CD14-positive monocyte (primary cell): ENCODE measurements at regions not wholly inside any gene's neighbourhood (a gene's known extent, or its start where the extent isn't known, plus 50 kb on each side); places are given as distances from the start of the nearest gene placed in this dataset.

ENCODE experiments used
- DNase-seq, 3 donors: peaks; one replicate each; pipeline ENCODE4 v3.0.0-alpha.2; 2011 to 2022
- H2AFZ ChIP-seq: 2 replicates; pipeline ENCODE4 v1.6.0; 2012; ENCODE audit warnings: mild to moderate bottlenecking, low read depth, low read length, inconsistent platforms; ENCODE audit not compliant: insufficient read depth, poor library complexity, severe bottlenecking
- H3K27ac ChIP-seq, 2 donors: 1 replicate in 1 of 2; 2 replicates in 1 of 2; pipeline ENCODE4 v1.5.1; 2012 to 2013; ENCODE audit warnings: low read length in 2 of 2, control low read depth in 1 of 2, inconsistent platforms in 1 of 2, low read depth in 1 of 2, mild to moderate bottlenecking in 1 of 2
- H3K27me3 ChIP-seq, 2 donors: one replicate each; pipeline versions ENCODE4 v1.6.0 to v1.6.1; 2011 to 2013; ENCODE audit warnings: low read length in 2 of 2; ENCODE audit not compliant: control insufficient read depth in 2 of 2, insufficient read depth in 2 of 2
- H3K36me3 ChIP-seq, 2 donors: replicated peaks in 1 of 2; 1 replicate in 1 of 2; 2 replicates in 1 of 2; pipeline versions ENCODE4 v1.5.1 to v1.6.1; 2012 to 2013; ENCODE audit warnings: low read length in 2 of 2, control low read depth in 1 of 2, inconsistent platforms in 1 of 2, mild to moderate bottlenecking in 1 of 2; ENCODE audit not compliant: insufficient read depth in 2 of 2, control insufficient read depth in 1 of 2
- H3K4me1 ChIP-seq, 2 donors: 1 replicate in 1 of 2; 2 replicates in 1 of 2; pipeline versions ENCODE4 v1.5.1 to v1.6.1; 2012 to 2013; ENCODE audit warnings: low read length in 2 of 2, control low read depth in 1 of 2, inconsistent platforms in 1 of 2, mild to moderate bottlenecking in 1 of 2, moderate library complexity in 1 of 2; ENCODE audit not compliant: insufficient read depth in 2 of 2, control insufficient read depth in 1 of 2
- H3K4me2 ChIP-seq: replicated peaks from 2 replicates; pipeline ENCODE3; 2012; ENCODE audit warnings: low read length, moderate library complexity, mild to moderate bottlenecking; ENCODE audit not compliant: poor library complexity, severe bottlenecking; ENCODE audit errors: extremely low read depth
- H3K4me3 ChIP-seq, 3 experiments: fragments of 200-600 bp in 1 of 3; sonication (generic) in 1 of 3; replicated peaks in 1 of 3; 1 replicate in 2 of 3; 2 replicates in 1 of 3; pipeline ENCODE4 v1.5.1; 2011 to 2013; ENCODE audit warnings: low read length in 3 of 3, mild to moderate bottlenecking in 3 of 3, control low read depth in 2 of 3, low read depth in 2 of 3, inconsistent platforms in 1 of 3, moderate library complexity in 1 of 3
- H3K79me2 ChIP-seq: 2 replicates; pipeline ENCODE4 v1.6.0; 2012; ENCODE audit warnings: mild to moderate bottlenecking, control low read depth, inconsistent platforms, low read length, moderate library complexity; ENCODE audit not compliant: insufficient read depth
- H3K9ac ChIP-seq: 2 replicates; pipeline ENCODE4 v1.6.0; 2017; ENCODE audit warnings: low read length, mild to moderate bottlenecking; ENCODE audit not compliant: insufficient read depth, poor library complexity, severe bottlenecking
- H3K9me3 ChIP-seq, 2 donors: replicated peaks in 1 of 2; 1 replicate in 1 of 2; 2 replicates in 1 of 2; pipeline versions ENCODE4 v1.5.1 to v1.6.1; 2012 to 2013; ENCODE audit warnings: low read length in 2 of 2, control low read depth in 1 of 2; ENCODE audit not compliant: control insufficient read depth in 1 of 2, insufficient read depth in 1 of 2
- H4K20me1 ChIP-seq: 2 replicates; pipeline ENCODE4 v1.6.0; 2012; ENCODE audit warnings: mild to moderate bottlenecking, low read length, control low read depth, moderate library complexity; ENCODE audit not compliant: insufficient read depth
- H3K27ac Mint-ChIP-seq, 7 donors: one replicate each; pipeline ENCODE4 v1.8.0; 2020; ENCODE audit warnings: mild to moderate bottlenecking in 7 of 7, mixed read lengths in 7 of 7, moderate library complexity in 6 of 7, inconsistent platforms in 2 of 7
- H3K27me3 Mint-ChIP-seq, 3 donors: one replicate each; pipeline ENCODE4 v1.8.0; 2021 to 2022; ENCODE audit warnings: low read depth in 3 of 3, mild to moderate bottlenecking in 3 of 3, mixed read lengths in 3 of 3, moderate library complexity in 3 of 3, inconsistent platforms in 1 of 3
- H3K36me3 Mint-ChIP-seq, 2 donors: one replicate each; pipeline ENCODE4 v1.8.0; 2020; ENCODE audit warnings: mixed read lengths in 2 of 2, inconsistent platforms in 1 of 2, mild to moderate bottlenecking in 1 of 2
- H3K4me1 Mint-ChIP-seq: one replicate; pipeline ENCODE4 v1.8.0; 2020; ENCODE audit warnings: mild to moderate bottlenecking, mixed read lengths
- H3K4me3 Mint-ChIP-seq, 2 donors: one replicate each; pipeline ENCODE4 v1.8.0; 2020; ENCODE audit warnings: mild to moderate bottlenecking in 2 of 2, mixed read lengths in 2 of 2, moderate library complexity in 1 of 2
- H3K9me3 Mint-ChIP-seq, 7 donors: one replicate each; pipeline ENCODE4 v1.8.0; 2020 to 2022; ENCODE audit warnings: mixed read lengths in 7 of 7, mild to moderate bottlenecking in 6 of 7, moderate library complexity in 6 of 7, inconsistent platforms in 2 of 7
- CTCF ChIP-seq: fragments of 200-600 bp; IDR thresholded peaks from one replicate; pipeline ENCODE4 v1.8.0; 2022; ENCODE audit warnings: antibody characterized with exemption, mild to moderate bottlenecking
- WGBS: methylation state at CpG from one replicate; pipeline ENCODE4 v1.1.5; 2013; ENCODE audit warnings: missing lambda C conversion rate; ENCODE audit not compliant: insufficient coverage; 5-methylcytosine and 5-hydroxymethylcytosine counted together
- intact Hi-C, 2 donors: fragments of 100-400 bp; cut with micrococcal nuclease; formaldehyde crosslinking; loops; one replicate each; pipeline versions ENCODE4 v1.15.0 to v1.15.1; 2023

GRCh38 chr2:15693926-15694588, 102.4 kb downstream of the DDX1 start:
- no peaks in the 10 kb centered on the region for H3K36me3 Mint-ChIP-seq
- H3K9me3 ChIP-seq, result no peaks in the 10 kb centered on the region
- H3K27me3 Mint-ChIP-seq, result peaks cover 0 to 7% (median 0%) of the 10 kb centered on the region in 3 donors
- H3K9me3 Mint-ChIP-seq, result peaks cover 0 to 15% (median 0%) of the 10 kb centered on the region in 7 donors
- H3K36me3 ChIP-seq, result no peaks in the 10 kb centered on the region
- no peak overlapping the region for H3K4me3 Mint-ChIP-seq
- H3K4me2 ChIP-seq, result no peak overlapping the region
- no peaks in the 10 kb centered on the region for H3K79me2 ChIP-seq
- H3K4me3 ChIP-seq, result no peak overlapping the region
- DNase-seq, result no peak
- H2AFZ ChIP-seq, result no peak overlapping the region
- H3K27ac ChIP-seq, result no peak overlapping the region
- WGBS, result 92% methylated on average over 10 of the region's 16 CpGs
- intact Hi-C loops, result no loop called here
- H3K27me3 ChIP-seq, result no peaks in the 10 kb centered on the region
- peaks cover 3% of the 10 kb centered on the region for H3K4me1 Mint-ChIP-seq
- no peak overlapping the region for H3K9ac ChIP-seq
- no peaks in the 10 kb centered on the region for H4K20me1 ChIP-seq
- no peak for TF ChIP-seq CTCF
- H3K27ac Mint-ChIP-seq, result no peak overlapping the region
- no peaks in the 10 kb centered on the region for H3K4me1 ChIP-seq

GRCh38 chr2:15694589-15694986, 102.9 kb downstream of the DDX1 start:
- H3K4me3 ChIP-seq, result no peak overlapping the region
- no peaks in the 10 kb centered on the region for H3K36me3 ChIP-seq
- no peak overlapping the region for H3K27ac Mint-ChIP-seq
- peaks cover 0 to 14% (median 0%) of the 10 kb centered on the region in 7 donors for H3K9me3 Mint-ChIP-seq
- no peak for DNase-seq
- WGBS, result 96% methylated on average over 6 of the region's 7 CpGs
- H3K4me3 Mint-ChIP-seq, result no peak overlapping the region
- H3K79me2 ChIP-seq, result no peaks in the 10 kb centered on the region
- no peak overlapping the region for H2AFZ ChIP-seq
- H3K27me3 ChIP-seq, result no peaks in the 10 kb centered on the region
- H3K27me3 Mint-ChIP-seq, result peaks cover 0 to 7% (median 0%) of the 10 kb centered on the region in 3 donors
- H3K36me3 Mint-ChIP-seq, result no peaks in the 10 kb centered on the region
- no peak overlapping the region for H3K27ac ChIP-seq
- TF ChIP-seq CTCF, result no peak
- no peaks in the 10 kb centered on the region for H3K4me1 ChIP-seq
- H3K9me3 ChIP-seq, result no peaks in the 10 kb centered on the region
- H3K4me2 ChIP-seq, result no peak overlapping the region
- peaks cover under 1% of the 10 kb centered on the region for H3K4me1 Mint-ChIP-seq
- H4K20me1 ChIP-seq, result no peaks in the 10 kb centered on the region
- no peak overlapping the region for H3K9ac ChIP-seq
- intact Hi-C loops, result no loop called here
